ENCODE measurements at regions not wholly inside any gene's neighbourhood (a gene's known extent, or its start where the extent isn't known, plus 50 kb on each side); places are given as distances from the start of the nearest gene placed in this dataset.

DNA sequence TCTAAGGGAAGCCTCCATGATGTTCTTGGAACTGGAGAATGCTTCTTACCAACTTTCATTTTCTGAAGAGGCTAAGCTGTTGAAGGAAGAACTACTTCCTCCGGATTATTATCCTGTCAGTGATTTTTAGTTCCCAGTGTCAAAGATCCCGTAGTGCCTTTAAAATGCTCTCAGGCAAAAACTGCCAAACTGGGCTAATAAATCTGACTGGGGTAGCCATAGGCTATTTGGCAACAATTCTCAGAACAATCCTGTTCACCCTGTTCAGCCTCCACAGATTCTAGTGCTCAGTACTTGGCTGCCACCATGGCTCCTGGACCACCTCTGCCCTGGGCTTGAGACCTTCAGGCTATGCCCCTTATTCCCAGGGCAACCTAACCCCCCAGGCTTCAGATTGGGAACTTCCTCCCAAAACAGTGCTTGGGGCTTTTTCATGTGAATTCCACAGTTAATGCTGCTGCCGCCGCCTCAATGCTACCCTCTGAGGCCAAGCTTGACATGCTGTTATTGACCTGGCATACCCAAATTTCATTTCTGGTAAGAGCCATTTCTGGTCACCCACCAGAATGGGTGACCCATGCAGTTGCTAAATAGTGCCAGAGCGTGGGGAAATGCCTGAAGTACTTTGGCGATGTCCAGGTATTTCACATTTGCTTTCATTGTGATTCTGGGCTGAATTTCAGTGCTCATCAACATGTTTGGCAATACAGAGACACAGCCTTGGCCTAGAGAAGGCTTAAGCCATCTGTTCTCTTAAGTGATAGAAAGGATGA lies 110.0 kb upstream of the ARHGAP5 start:
- DNase-seq, result no peak

DNA sequence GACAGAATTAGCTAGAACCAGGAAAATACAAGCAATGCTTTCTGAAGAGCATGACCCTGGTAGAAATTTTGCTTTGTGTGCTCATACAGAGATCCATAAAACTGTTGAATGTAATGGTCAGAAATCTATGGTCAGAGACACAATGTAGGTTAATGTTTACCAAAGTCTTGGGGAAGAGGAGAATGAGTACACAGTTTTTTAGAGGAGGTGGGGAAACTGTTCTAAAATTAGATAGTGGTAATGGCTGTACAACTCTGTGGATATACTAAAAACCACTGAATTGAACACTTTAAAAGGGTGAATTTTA lies 109.5 kb upstream of the ARHGAP5 start:
- no peak for DNase-seq

DNA sequence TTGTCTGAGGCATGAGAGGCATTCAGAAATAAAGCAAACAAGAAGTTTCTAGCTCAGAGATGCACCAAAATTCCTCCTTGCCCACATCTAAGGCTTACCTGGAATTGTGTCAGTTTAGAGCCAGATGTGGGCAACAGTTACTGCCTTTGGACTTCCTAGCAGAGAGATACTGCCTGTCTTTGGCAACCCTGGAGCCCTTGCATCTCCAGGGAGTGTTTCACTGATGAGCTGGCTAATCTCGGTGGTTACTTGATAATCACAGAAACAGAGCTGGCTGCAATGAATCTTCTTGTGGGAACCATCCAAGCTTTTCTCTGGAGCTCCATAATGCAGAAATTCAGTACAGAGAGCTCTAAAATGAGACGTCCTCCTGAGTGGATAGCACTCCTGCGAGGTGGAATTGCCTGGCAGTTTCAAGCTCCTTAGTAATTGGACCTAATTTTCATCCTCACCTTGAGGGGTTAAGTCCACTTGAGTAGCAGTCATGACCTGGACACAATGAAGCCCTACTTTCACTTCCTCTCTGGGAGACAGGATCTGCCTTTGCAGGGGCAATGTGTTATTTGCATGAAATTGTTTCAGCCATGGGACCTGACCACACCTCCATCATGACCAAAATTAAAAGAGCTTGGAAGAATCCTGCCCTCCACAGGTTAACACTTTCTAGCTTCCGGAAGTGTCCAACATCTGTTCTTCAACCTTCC lies 108.8 kb upstream of the ARHGAP5 start:
- no peak for DNase-seq

DNA sequence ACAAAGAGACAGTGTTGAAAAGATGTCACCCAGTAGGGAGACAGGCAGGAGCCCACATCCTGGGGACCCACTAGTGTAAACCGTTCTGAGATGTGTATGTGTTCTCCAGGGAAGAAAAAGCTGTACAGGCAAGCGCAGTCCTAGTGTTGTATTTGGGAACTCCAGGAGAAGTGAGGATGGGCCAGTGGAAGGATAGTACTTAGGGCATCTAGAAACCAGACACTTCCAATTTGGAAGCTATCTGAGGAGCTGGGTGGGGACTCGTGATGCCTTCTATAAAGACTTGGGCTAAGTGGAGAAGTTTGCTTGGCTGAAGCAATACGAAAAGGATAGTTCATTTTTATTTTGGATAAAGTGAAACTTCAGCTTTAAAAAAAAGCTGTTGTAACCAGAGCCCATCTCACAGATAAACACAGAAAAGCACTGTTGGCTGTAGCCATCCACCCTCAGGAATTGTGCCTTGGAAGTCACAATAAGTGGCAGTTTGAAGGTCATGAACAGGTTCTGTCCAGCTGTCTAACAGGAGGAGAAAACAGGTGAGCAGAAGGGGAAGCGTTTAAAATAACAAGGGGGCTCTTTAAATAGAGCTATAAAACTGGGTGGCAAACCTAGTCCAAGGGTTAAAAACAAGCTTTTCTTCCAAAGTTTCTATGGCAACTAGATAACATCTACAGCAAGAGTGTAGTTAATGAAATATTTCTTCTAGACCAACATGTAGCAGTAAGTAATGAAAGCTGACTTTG lies 108.0 kb upstream of the ARHGAP5 start:
- no peak for DNase-seq

DNA sequence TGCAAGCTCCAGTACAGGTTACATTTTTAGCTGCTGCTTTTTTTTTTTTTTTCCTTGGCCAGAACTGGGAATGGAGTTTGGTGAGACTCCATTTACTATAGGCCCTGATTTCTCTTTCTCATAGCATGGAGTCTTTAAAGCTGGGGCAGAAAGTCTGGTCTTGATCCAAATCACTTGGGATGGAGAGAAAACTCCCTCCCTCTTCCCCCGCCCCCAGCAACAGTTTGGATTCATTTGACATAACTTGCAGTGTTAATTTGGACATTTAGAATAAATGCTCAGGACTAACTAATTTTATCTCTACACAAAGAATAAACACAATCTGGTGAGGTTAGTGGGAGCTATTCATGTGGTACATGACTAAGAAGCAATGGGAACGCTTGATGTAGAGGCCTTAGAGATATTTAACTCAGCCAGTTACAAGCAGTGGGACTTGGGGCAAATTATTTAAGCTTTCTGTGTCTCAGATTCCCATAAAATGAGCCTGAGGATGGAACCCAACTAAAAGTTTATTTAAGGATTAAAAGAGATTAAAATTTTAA lies 107.3 kb upstream of the ARHGAP5 start:
- no peak for DNase-seq

DNA sequence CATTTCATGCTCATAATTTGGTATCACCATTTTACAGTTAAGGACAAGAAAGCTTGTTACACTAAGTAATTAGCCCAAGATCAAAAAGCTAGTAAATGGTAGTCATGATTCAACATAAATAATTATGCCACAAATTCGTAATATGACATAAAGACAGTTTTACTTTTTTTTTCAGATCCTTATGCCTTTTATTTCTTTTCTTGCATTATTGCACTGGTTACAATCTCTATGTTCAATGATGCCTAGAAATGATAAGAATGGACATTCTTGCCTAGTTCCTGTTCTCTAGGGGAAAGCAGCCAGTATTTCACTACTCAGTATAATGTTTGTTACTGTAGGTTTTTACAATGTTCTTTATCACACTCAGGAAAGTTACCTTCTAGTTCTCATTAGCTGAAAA lies 106.4 kb upstream of the ARHGAP5 start:
- no peak for DNase-seq

DNA sequence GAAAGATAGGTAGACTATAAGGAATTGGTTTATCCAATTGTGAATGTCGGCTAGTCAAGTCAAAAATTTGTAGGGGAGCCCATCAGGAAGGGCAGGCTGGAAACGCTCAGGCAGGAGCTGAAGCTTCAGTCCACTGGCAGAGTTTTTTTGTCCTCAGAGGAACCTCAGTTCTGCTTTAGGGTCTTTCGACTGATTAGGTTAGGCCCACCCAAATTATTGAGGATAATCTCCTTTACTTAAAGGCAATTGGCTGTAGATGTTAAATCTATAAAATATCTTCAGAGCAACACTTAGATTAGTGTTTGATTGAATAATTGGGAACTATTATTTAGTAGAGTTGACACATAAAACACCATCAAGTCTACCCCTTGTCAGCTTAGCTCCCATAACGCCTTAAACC lies 105.5 kb upstream of the ARHGAP5 start:
- DNase-seq, result no peak

DNA sequence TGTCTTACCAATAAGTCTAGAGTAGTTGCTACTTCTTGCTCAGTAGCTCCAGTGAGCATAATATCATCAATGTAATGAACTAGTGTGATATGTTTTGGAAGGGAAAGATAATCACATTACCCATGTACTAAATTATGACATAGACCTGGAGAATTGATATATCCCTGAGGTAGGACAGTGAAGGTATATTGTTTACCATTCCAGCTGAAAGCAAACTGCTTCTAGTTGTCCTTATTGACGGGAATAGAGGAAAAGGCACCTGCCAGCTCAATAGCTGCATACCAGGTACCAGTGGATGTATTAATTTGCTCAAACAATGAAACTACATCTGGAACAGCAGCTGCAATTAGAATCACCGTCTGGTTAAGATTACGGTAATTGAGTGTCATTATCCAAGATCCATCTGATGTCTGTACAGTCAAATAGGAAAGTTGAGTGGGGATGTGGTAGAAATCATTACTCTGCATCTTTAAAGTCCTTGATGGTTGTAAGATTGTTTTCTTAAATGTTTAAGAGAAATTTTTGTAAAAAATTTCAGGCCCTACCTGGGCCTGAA lies 100.0 kb upstream of the ARHGAP5 start:
- no peak for DNase-seq

DNA sequence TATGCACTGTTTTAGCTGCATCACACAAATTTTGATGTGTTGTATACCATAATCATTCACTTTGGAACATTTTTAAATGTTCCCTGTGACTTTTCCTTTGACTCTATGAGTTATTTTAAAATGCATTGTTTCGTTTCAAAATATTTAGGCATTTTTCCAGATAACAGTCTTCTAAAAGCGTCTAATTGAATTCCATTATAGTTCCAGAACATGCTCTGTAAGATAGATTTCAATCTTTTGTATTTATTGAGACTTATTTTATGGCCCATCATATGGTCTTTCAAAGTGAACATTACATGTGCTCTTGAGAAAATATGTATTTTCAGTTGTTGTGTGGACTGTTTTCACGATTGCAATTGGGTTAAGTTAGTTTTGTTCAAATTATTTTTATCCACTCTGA lies 98.7 kb upstream of the ARHGAP5 start:
- no peak for DNase-seq

DNA sequence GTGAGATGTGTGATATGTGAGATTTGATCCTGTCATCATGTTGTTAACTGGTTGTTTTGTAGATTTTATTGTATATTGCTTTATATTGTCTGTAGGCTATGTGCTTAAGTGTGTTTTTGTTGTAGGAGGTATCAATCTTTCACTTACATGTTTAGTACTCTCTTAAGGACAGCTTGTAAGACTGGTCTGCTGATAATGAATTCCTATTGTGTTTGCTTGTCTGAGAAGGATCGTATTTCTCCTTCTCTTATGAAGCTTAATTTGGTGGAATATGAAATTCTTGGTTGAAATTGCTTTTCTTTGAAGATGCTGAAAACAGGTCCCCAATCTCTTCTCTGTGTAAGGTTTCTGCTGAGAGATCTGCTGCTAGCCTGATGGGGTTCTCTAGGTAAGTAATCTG lies 94.5 kb upstream of the ARHGAP5 start:
- DNase-seq, result no peak

DNA sequence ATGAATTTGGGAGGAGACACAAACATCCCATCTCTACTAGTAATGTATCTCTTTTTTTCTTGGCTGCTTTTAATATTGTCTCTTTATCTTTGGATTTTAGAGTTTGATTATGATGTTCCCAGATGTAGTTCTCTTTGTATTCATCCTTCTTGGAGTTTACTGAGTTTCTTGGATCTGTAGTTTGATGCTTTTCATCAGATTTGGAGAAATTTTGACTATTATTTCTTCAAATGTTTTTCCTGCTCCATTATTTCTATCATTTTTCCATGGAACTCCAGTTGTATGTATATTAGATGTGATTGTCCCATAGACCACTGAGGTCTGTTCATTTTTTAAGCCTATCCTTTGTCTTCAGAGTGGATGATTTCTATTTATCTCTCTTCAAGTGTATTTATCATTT lies 90.7 kb upstream of the ARHGAP5 start:
- no peak for DNase-seq

DNA sequence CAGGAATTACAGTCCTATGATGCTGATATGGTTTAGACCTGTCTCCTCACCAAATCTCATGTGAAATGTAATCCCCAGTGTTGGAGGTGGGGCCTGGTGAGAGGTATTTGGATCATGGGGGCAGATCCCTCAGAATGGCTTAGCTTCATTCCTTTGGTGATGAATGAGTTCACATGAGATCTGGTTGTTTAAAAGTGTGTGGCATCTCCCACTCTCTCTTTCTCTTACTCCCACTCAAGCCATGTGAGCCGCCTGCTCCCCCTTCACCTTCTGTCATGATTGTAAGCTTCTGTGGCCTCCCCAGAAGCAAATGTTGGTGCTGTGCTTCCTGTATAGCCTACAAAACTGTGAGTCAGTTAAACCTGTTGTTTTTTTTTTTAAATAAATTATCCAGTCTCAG lies 89.4 kb upstream of the ARHGAP5 start:
- no peak for DNase-seq

DNA sequence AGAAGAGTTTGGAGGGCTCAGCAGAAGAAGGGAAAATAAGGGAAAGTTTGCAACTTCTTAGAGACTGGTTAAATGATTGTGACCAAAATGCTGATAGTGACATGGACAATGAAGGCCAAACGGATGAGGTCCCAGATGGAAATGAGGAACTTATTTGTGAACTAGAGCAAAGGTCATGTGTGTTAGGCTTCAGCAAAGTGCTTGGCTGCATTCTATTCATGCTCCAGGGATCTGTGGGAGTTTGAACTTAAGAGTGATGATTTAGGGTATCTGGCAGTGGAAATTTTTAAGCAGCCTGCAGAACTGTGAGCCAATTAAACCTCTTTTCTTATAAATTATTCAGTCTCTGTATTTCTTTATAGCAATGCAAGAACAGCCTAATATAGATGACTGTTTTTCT lies 88.9 kb upstream of the ARHGAP5 start:
- no peak for DNase-seq

DNA sequence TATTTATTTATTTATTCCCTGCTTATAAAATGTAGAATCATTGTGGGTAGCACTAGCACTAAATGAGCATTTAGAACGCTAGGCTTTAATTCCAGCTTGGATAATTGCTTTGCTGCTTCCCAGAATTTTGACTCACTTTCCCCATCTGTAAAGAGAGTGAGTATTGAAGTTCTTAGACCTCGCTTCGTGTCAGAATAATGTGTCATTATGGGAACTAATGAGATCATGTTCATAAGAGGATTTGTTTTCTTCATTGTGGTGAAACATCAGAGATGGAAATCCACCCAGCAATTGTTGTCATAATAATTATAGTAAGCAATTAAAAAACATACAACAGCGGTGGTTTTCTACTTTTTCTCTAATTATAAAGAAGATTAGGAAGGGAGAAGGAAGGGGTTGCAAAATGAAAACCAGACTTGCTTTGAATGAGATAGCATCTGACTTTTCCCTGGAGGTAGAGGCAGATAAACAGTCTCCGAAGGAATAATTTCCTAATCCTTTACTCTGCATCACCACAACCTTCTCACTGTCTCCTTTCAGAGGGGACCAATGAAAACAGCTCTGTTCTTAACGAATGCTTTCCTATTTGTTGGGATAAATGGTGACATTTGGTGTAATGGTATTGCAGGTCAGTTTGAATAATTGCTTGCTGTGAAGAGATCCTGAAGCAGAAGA lies 86.8 kb upstream of the ARHGAP5 start:
- no peak for DNase-seq

DNA sequence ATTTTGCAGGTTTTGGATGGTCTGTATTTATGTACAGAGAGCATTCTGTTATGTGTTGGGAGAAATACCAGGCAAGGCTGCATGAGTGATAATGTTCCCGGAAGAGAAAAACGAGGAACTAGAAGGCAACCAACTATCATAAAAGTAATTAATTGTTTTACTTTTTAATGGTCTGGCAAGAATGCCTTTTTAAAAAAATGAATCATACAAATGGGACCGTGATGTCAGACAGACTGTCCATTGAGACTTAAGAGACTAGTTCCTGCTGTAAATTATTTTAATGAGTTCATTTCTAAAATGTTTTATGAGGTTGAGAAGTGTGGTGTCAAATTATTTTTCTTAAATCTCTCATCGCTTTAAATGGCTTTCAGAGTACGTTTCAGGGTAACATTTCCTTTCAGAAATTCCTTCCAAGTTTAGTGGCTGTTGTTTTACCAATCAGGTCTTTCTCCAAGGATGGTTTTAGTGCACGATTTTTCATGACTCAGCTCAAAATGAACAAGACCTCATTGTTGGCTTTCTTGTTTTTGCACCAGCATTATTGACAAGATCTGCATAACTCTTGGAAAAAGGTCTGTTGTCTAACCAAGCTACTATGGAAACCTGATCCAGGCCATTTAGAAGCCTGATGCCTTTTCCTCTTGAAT lies 86.1 kb upstream of the ARHGAP5 start:
- no peak for DNase-seq

DNA sequence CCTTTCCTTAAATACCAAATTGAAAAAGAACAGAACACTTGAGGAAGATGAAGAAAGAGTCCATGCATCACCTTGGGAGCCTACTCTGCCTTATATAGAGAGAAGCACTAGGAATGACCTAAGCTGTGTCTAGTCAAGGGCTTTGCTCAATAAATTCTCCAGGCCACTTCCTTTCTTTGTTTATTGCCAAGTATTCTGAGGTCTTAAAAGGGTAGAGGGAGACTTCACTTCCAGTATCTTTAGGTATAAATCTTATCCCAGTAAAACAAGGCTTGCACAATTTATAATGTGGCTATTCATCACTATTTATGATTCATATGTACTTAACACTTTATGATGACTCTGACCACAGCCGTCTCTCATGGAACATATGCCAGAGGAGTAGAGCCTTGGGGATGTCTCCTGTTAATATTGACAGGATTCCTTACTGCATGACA lies 85.1 kb upstream of the ARHGAP5 start:
- no peak for DNase-seq

DNA sequence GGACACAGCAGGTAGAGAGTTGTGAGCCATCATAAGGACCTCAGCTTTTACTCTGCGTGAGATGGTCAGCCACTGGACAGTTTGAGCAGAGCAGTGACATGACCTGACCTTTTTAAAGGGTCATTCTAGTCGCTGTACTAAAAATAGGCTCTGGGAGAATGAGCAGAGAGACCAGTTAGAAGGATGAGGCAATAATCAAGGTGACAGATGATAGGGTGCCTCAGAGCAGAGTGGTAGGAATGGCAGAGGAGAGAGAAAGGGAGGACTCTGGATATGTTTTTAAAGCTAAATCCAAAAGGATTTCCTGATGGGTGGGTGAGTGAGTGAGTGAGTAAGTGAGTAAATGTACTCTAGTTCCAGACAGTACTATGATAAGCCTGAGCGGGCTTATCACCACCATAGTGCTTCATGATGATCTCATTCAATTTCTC lies 83.6 kb upstream of the ARHGAP5 start:
- no peak for DNase-seq

DNA sequence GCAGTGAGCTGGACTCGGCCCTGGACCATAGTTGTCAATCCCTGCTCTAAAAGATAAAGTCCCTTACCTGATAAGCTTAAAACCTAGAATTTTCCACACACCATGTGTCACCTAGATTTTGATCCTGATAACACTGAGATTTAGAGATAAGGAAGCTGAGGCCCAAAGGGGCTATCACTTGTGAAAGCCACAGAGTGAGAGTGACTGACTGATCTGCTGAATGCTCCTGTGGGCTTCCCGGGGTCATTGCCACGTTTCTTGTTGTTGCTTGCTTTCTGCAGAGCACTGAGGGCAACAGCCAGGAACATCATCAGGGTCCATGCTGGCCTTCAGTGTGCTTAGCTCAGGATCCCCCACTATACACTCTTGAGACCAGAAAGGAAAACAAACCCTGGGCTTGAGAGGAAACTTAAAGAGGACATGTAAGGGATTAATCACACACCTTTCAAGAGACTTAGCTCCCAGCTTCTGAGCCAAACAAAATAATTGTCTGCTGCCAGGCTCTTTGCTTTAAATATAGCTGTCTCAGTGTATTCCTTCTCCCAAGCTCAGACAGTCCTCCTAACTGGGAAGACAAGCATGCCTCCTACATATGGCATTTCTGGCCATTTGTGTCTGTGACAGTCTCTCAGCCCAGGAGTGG lies 82.6 kb upstream of the ARHGAP5 start:
- no peak for DNase-seq

DNA sequence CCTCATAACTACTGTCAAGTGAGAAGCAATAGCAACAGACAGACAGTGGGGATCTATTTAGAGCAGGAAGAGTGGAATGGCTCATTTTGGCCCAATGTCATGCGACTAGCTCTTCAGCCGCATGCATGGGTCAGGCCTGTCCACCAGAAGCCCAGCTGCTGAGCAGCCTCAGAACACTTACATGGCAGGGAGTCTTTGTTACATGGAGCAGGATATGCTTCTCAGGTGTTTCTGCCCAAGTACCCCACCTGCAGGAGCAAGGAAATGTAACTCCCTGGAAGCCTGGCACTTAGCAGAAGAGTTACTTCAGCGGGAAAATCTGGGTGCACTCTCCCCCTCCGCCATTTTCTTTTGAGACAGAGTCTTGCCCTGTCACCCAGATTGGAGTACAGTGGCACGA lies 73.5 kb upstream of the ARHGAP5 start:
- DNase-seq, result no peak

DNA sequence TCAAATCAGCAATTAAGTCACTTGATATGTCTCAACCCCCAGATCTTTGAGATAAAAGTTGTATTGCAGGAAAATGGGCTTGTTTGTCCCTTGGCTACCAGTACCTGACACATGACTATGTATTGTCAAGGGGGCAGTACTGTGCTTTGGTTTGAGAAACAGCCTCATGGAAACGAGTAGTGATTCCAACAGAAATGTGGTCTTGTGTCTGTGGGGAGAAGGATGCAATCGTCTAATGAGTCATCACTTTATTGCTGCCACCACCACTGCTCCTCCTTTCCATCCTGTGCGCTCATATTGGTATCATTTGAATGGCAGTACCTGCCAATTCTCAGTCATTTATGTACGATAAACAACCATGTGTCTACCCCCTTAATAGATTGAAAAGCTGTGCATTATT lies 72.8 kb upstream of the ARHGAP5 start:
- DNase-seq, result no peak

DNA sequence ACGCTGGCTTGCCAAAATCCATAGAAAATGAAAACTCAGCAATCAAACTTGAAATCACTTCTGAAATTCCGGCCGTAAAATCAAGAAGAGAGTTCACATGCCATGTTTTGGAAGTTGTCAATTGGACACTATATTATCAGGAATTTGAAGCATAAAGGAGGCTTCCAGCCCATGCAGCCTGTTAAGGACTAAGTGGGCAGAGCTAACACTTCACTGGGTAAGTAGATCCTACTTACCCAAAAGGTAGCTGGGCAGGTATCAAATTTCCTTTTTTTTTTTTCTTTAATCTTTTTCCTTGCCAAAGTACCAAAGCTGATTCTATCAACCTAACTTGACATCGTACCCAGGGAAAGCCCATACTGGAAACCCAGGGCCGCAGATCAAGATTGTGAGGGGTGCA lies 71.5 kb upstream of the ARHGAP5 start:
- DNase-seq, result no peak

Measured in femur (tissue), 1 donor.